ENCODE measurements at regions not wholly inside any gene's neighbourhood (a gene's known extent, or its start where the extent isn't known, plus 50 kb on each side); places are given as distances from the start of the nearest gene placed in this dataset.

GRCh38 chr11:8323161-8323935 is 59.7 kb upstream of the LMO1 start:
- DNase-seq (ENCODE audit: low spot score): no peak

- DNase-seq (ENCODE audit: low spot score): no peak
Measured at GRCh38 chr11:8321876-8322275, 58.2 kb upstream of the LMO1 start.

- no peak for DNase-seq (ENCODE audit: low spot score)
Measured at GRCh38 chr11:8320076-8320475, 56.4 kb upstream of the LMO1 start.

GRCh38 chr11:8318536-8318935 is 54.9 kb upstream of the LMO1 start:
- DNase-seq (ENCODE audit: low spot score): no peak

GRCh38 chr11:8317159-8317558 is 53.5 kb upstream of the LMO1 start:
- no peak for DNase-seq (ENCODE audit: low spot score)

GRCh38 chr11:8315954-8316353 is 52.3 kb upstream of the LMO1 start:
- no peak for DNase-seq (ENCODE audit: low spot score)

- DNase-seq (ENCODE audit: low spot score): no peak
Measured at GRCh38 chr11:8315463-8315862, 51.8 kb upstream of the LMO1 start.

- no peak for DNase-seq (ENCODE audit: low spot score)
Measured at GRCh38 chr11:8314916-8315315, 51.2 kb upstream of the LMO1 start.

GRCh38 chr11:8313504-8314090 is 49.9 kb upstream of the LMO1 start:
- DNase-seq (ENCODE audit: low spot score): no peak

All from putamen (tissue), 1 donor.